ENCODE measurements at regions not wholly inside any gene's neighbourhood (a gene's known extent, or its start where the extent isn't known, plus 50 kb on each side); places are given as distances from the start of the nearest gene placed in this dataset.
"Not testable (repeated sequence)": the region's sequence is repeated elsewhere in the genome, so short reads cannot be mapped to it uniquely, and the experiment has no call there.

DNA sequence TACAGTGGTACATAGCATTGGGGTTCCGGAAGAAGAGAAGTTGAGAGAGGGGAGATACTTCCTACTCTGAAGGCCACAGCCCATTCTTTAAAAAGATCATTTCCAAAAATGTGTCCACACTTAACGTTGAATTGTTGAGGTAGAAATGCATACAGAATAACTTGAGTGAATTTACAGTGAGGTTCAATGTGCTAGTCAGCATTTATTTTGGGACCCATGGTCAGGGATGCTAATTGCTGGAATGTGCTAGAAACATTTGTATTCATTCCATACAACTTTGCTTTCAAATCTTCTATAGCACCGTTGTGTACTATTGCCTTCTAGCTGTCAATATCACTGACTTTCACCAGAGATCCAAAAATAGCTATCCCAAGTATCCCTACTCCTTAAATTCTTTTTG is 325.9 kb downstream of the SATB2 start:
- no peak for DNase-seq (ENCODE audit: low read depth, low spot score)

GRCh38 chr2:199131136-199131655 is 326.5 kb downstream of the SATB2 start:
- no peak for DNase-seq (ENCODE audit: low read depth, low spot score)

GRCh38 chr2:199130501-199130900 is 327.2 kb downstream of the SATB2 start:
- no peak for DNase-seq (ENCODE audit: low read depth, low spot score)

DNA sequence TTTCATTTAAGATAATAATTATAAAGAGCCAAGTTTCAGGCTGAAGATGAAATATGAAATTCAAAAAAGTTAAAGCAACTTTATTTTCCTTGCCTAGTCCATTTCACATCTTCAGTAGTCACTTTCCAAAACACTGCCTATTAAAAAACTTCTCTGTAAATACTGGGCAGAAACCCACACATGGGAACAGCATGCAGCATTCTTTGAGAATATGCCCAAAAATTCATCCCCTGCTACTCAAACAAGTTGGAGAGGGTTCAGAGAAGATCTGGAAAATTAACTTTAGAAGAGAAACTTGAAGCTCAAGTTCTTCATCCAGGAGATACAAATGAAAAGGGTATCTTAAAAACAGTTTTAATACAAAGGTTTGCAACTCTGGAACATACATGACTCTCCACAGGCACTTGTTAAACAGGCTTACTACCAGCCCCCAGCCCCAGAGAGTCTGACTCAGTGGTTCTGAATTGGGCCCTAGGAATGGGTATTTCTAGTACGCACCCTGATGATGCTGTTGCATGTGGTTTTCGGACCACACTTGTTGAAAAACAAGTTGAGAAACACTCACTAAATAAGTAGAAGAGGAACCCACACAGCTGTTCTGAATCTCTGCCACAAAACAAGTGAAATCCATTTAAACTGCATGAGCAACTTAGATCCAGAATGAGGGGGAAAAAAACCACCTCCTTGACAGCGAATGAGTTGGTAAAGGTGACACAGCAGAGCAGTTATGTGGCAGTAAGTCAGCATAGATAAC is 329.1 kb downstream of the SATB2 start:
- no peak for DNase-seq (ENCODE audit: low read depth, low spot score)

DNA sequence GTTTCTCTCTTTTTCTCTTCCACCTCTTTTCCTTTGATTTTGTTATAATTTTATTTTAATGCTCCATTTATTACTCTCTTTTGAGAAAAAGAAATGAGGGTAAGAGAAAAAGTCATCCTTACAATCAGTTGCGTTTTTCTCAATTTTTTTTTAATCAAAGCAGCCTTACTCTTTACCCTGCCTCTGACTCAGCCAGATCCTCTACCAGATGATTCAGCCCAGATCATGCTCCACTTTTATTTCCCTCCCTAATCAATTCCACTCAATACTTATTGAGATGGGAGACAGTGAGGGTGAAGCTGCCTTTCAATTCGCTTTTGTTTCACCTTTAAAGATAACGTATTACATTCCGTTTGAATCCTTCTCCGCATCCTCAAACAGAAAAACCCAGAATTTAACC is 337.9 kb downstream of the SATB2 start:
- no peak for DNase-seq (ENCODE audit: low read depth, low spot score)

- DNase-seq (ENCODE audit: low read depth, low spot score) = no peak
Measured at GRCh38 chr2:199118673-199119112, 339.0 kb downstream of the SATB2 start.

- no peak for DNase-seq (ENCODE audit: low read depth, low spot score)
Measured at GRCh38 chr2:199115169-199115568, 342.6 kb downstream of the SATB2 start.

DNA sequence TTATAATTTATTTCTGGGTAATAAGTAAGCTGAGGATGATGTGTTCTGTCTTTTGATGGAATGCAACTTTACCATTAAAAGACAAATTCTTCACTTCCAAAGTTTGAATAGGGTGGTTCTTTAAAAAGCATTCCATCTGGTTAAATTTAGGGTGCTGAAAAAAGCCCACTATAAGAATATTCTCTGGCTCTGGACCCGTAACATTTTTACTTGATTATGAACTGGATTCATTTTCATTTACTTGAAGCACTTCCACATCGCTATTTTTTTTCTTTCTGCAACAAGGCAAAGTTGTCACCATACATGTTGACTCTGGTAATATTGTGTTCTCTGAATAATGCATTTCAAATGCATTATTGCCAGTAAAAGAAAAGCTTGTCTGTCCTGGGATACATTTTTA is 344.6 kb downstream of the SATB2 start:
- no peak for DNase-seq (ENCODE audit: low read depth, low spot score)

DNA sequence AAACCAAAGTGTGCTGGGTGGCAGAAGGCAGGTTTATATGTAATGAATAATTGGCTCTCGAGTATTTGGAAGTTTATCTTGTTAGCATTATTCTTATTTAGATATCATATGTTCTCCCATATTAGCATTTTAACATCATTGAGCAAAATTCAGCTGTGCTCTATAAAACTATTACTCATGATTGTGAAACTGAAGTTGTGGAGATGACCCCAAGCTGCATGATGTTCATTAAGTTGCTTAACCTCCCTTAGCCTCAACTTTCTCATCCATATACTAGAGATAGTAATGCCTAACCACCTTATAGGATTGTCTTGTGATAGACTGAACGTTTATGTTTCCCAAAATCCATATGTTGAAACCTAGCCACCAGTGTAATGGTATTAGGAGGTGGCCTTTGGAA is 346.3 kb downstream of the SATB2 start:
- DNase-seq (ENCODE audit: low read depth, low spot score) = no peak

DNA sequence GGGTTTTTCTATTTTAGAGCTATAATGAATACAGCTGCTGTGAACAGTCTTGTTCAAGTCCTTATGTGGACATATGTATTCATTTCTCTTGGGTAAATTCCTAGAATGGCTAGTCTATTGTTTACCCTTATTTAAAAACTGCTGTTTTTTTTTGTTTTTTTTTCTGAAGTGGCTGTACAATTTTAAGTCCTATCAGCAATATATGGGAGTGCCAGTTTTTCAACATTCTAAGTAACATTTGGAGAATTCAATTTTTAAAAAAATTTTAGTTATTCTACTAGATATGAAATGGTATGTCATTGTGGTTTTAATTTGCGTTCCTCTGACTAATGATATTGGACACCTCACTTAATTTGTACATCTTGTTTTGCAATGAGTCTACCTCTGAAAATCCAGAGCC is 349.7 kb downstream of the SATB2 start:
- no peak for DNase-seq (ENCODE audit: low read depth, low spot score)

DNA sequence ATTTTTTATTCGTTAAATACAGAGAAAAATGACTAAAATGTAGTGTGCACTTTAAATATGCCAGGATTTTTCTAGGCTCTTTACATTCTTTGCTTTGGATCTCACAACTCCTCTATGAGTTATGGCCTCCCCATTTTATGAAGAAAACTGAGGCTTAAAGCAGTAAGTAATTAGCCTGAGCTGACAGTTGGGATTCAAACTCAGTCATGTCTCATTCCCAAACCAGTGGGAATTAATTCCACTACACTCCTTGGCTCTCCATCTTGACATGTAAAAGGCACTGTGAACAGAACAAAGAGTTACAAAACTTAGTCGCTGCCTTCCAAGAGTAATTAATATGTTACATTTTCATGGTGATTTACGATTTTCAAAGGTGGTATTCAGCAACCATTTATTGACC is 351.9 kb downstream of the SATB2 start:
- DNase-seq (ENCODE audit: low read depth, low spot score) = no peak

- no peak for DNase-seq (ENCODE audit: low read depth, low spot score)
Measured at GRCh38 chr2:199101487-199101886, 356.3 kb downstream of the SATB2 start.

GRCh38 chr2:199100326-199101110 is 357.2 kb downstream of the SATB2 start:
- DNase-seq (ENCODE audit: low read depth, low spot score) = no peak

DNA sequence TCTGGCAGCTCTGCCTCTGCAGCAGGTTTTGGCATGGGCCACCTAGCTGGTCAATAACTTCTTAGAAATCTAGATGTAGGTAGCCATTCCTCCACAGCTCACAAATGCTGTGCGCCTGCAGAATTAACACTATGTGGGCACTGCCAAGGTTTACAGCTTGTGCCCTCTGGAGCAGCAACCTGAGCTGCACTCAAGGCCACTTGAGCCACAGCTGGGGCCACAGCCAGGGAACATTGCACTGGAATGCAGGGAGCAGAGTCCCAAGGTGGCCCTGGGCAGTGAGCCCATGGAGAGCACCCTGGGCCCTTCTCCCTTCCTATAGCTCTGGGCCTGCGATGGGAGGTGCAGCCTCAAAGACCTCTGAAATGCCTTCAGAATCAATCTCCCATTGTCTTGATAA is 365.3 kb downstream of the SATB2 start:
- DNase-seq (ENCODE audit: low read depth, low spot score) = no peak

DNA sequence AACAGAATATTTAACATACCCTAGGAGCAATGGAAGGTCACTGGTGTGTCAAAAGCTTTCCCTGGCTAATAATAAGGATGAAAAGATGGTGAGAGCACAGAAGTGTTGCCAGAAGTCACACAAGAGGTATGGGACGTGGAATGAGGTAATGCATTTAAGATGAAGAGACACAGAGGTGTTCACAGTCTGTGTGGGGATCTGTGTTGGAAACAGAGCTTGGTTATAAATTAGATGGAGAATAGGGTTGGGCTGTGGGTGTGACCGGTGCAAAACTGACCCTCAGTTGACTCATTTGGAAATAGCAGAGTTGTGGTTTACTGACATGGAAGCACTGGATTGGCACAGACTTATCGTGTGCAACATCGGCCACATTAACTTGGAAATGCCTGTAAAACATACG is 372.5 kb downstream of the SATB2 start:
- DNase-seq (ENCODE audit: low read depth, low spot score) = no peak

DNA sequence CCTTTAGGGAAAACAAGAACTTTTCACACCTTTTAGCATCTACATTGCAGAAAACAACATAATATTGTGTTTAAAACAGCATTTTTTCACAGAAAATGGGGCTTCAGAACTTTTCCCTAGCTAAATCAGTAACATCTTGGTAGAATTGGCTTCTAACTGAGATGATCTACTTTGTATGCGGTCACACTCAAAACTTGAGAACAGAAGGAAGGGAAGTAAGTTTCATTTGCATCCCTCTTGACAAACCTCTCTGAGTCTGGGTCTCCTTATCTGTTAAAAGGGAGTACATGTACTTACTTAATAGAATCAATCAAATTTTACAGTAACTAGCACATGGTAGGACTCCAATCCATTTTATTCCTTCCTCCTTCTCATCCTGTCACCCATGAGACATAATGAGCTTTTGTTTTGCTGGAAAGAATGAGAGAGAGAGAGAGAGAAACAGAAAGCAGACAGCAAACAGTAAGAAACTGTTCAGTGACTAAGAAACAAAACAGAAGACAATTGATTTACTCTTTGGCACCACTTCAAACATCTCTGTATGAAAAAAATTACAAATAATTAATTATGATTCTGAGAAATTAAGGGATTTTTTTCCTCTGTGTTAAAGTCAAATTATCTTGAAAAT is 387.3 kb downstream of the SATB2 start:
- no peak for DNase-seq (ENCODE audit: low read depth, low spot score)

DNA sequence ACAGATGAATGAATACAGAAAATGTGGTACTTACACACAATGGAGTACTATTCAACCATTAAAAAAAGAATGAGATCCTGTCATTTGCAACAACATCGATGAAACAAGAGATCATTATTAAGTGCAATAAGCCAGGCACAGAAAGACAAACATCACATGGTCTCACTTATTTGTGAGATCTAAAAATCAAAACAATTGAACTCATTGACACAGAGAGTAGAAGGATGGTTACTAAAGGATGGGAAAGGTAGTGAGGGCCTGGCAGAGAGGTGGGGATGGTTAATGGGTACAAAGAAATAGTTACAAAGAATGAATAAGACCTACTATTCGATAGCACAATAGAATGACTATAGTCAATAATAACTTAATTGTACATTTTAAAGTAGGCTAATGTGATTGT is 393.5 kb downstream of the SATB2 start:
- DNase-seq (ENCODE audit: low read depth, low spot score) = no peak

DNA sequence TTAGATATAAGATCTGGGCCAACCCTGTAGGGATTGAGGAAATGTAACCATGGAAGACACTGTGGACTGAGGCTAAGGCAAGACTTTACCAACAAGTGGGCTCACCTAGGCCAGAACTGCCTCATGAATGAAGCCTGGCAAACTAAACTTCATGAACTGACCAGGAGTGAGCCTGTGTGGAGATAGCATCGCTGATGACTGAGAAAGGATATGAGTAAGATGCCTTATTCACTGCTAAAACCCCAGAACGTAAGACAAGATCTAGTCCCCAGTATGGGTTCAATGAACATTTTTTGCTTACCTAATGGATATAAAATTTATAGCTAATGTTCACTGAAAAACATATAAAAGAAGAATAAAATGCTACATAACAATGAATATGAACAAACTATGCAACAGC is 399.8 kb downstream of the SATB2 start:
- DNase-seq (ENCODE audit: low read depth, low spot score) = no peak

DNA sequence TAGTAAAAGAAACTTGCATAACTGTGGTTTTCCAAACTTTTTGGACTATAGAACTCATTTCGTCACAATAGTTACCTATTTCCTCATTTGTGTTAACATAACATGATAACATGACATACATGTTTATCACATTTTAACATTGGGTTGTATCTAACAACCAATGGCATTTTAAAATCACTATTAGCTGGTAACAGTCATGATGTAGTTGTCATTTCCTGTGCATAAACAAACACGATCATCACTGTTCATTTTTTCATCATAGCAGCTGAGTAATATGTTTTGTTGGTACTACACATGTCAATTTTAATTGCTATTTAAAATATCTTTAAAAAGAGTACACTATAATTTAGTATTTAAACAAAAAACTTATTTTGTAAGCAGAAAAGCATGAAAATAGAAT is 402.4 kb downstream of the SATB2 start:
- no peak for DNase-seq (ENCODE audit: low read depth, low spot score)

GRCh38 chr2:199042660-199043379 is 414.9 kb downstream of the SATB2 start:
- DNase-seq (ENCODE audit: low read depth, low spot score) = no peak

DNA sequence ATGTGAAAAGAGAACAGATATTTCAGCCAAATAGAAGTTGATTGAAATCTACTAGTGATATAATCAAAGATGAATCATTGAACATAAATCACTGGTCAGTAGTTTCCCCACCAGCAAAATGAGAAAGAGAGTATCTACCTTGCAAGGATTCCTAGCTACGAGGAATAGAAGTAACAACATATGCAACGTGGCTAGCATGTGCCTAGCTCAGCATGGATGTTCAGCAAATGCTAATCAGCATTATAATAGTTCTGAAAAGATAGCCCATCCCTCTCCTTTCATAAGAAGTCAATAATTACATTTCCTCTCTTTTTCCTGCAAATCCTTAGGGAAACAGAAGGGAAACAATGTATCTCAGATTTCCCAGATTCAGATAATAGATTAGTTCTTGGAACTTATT is 417.2 kb downstream of the SATB2 start:
- no peak for DNase-seq (ENCODE audit: low read depth, low spot score)

DNA sequence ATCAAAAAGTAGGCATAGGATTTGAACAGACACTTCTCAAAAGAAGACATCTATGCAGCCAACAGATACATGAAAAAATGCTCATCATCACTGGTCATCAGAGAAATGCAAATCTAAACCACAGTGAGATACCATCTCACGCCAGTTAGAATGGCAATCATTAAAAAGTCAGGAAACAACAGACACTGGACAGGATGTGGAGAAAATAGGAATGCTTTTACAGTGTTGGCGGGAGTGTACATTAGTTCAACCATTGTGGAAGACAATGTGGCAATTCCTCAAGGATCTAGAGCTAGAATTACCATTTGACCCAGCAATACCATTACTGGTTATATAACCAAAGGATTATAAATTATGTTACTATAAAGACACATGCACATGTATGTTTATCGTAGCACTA is 424.0 kb downstream of the SATB2 start:
- DNase-seq (ENCODE audit: low read depth, low spot score) = not testable (repeated sequence)

Data from brain pericyte (primary cell).